ENCODE measurements at regions not wholly inside any gene's neighbourhood (a gene's known extent, or its start where the extent isn't known, plus 50 kb on each side); places are given as distances from the start of the nearest gene placed in this dataset.

DNA sequence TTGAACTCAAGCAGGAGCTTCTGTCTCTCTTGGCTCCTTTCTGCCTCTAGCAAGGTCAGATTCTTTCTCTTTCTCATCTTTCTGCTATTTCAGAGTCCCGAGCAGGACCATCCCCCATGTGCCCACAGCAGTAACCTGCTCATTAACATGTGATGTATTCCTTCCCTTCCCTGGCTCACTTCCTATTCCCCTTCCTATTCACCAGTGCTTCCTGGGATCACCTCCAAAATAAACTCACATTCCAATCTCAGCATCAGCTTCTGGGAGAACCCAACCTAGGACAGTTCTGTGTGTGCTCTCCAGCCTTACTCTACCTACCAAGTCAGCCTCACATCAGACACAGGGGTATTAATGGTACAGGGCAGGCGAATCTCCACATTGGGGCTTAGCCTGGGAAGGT lies 546.4 kb upstream of the SALL1 start:
- Histone ChIP-seq H3K79me2 (ENCODE audit: control insufficient read depth, insufficient read depth, low read length) (no peaks in the 10 kb centered on the region), H2AFZ (ENCODE audit: low read depth, low read length) (no peak overlapping the region), H3K9me3 (replicated peaks; ENCODE audit: control insufficient read depth, insufficient read depth, low read length) (no peaks in the 10 kb centered on the region), H3K4me3 (replicated peaks in 1 of 3; ENCODE audit: insufficient read depth in 1 of 3, low read depth in 1 of 3, low read length in 3 of 3) (no peak overlapping the region), H3K36me3 (ENCODE audit: control insufficient read depth in 2 of 2, extremely low read depth in 1 of 2, insufficient read depth in 2 of 2, low read length in 2 of 2) (no peaks in the 10 kb centered on the region), H3K27ac (ENCODE audit: insufficient read depth, low read depth, low read length) (no peak overlapping the region), H4K20me1 (replicated peaks; ENCODE audit: control insufficient read depth, extremely low read depth, insufficient read depth, low read length) (no peaks in the 10 kb centered on the region), H3K9ac (replicated peaks; ENCODE audit: extremely low read depth, insufficient read depth, low read length) (no peak overlapping the region), H3K27me3 (ENCODE audit: control insufficient read depth in 2 of 2, insufficient read depth in 2 of 2, low read length in 2 of 2) (no peaks in the 10 kb centered on the region), H3K4me2 (ENCODE audit: insufficient read depth, low read length) (no peak overlapping the region), H3K4me1 (ENCODE audit: control insufficient read depth, extremely low read depth, insufficient read depth, low read length) (no peaks in the 10 kb centered on the region), H3K9me1 (replicated peaks; ENCODE audit: control insufficient read depth, extremely low read depth, insufficient read depth, low read length) (no peaks in the 10 kb centered on the region)
- dilution Hi-C loops (cut with MboI; ENCODE audit: extremely low pct_ligation_motif_present, low sequenced_read_pairs): no loop called here
- FAIRE-seq (no peak), DNase-seq (ENCODE audit: low read depth, low spot score) (no peak)
- intact Hi-C loops (cut with micrococcal nuclease): no loop called here
- POLR2A ChIA-PET: no interaction called here
- CTCF ChIA-PET: no interaction called here
- BruUV-seq (replicated peaks): no TSS peak
- TF ChIP-seq EZH2 (IDR thresholded peaks at IDR 0.05; ENCODE audit: borderline replicate concordance, low read depth, low read length, severe bottlenecking) (no peak), MYC (IDR thresholded peaks at IDR 0.05; ENCODE audit: low read depth, low read length) (no peak), GATA2 (IDR thresholded peaks at IDR 0.05; ENCODE audit: insufficient read depth, insufficient read length, low read depth, low read length) (no peak), POLR2A (IDR thresholded peaks at IDR 0.05; ENCODE audit: low read depth, low read length) (no peak)

DNA sequence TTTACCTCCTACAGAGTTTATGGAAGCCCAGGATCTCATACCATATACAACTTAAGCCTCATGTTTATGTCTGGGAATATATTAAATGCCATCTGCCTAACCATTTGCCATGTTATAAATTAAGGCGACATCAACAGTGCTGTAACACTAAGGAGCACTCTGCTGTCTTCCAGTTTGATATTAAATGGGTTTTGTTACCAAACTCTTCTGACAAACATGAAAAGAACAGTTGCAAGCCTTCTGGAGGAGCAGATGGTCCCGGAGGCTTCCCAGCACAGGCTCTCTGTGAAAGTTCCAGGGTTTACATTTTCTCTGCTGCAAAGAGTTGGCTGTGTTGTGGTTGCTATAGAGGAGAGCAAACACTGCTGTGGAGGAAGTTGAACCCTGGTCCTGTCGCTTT lies 545.3 kb upstream of the SALL1 start:
- no peak for DNase-seq (ENCODE audit: low read depth, low spot score)
- no peaks in the 10 kb centered on the region for H3K27me3 ChIP-seq (ENCODE audit: control insufficient read depth in 2 of 2, insufficient read depth in 2 of 2, low read length in 2 of 2)
- CTCF ChIA-PET: no interaction called here
- H3K4me2 ChIP-seq (ENCODE audit: insufficient read depth, low read length): no peak overlapping the region
- H2AFZ ChIP-seq (ENCODE audit: low read depth, low read length): no peak overlapping the region
- H3K9ac ChIP-seq (replicated peaks; ENCODE audit: extremely low read depth, insufficient read depth, low read length): no peak overlapping the region
- dilution Hi-C loops (cut with MboI; ENCODE audit: extremely low pct_ligation_motif_present, low sequenced_read_pairs): no loop called here
- no TSS peak for BruUV-seq (replicated peaks)
- H3K9me1 ChIP-seq (replicated peaks; ENCODE audit: control insufficient read depth, extremely low read depth, insufficient read depth, low read length): no peaks in the 10 kb centered on the region
- H3K27ac ChIP-seq (ENCODE audit: insufficient read depth, low read depth, low read length): no peak overlapping the region
- H3K4me3 ChIP-seq (replicated peaks in 1 of 3; ENCODE audit: insufficient read depth in 1 of 3, low read depth in 1 of 3, low read length in 3 of 3): no peak overlapping the region
- no peaks in the 10 kb centered on the region for H4K20me1 ChIP-seq (replicated peaks; ENCODE audit: control insufficient read depth, extremely low read depth, insufficient read depth, low read length)
- TF ChIP-seq GATA2 (IDR thresholded peaks at IDR 0.05; ENCODE audit: insufficient read depth, insufficient read length, low read depth, low read length) (no peak), POLR2AphosphoS5 (IDR thresholded peaks at IDR 0.05; ENCODE audit: insufficient read depth, low read depth, low read length) (no peak), JUN (IDR thresholded peaks at IDR 0.05; ENCODE audit: borderline replicate concordance, insufficient read depth, insufficient read length, low read depth) (no peak)
- TF ChIP-seq, protein P1, sequence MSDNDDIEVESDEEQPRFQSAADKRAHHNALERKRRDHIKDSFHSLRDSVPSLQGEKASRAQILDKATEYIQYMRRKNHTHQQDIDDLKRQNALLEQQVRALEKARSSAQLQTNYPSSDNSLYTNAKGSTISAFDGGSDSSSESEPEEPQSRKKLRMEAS (IDR thresholded peaks at IDR 0.05; ENCODE audit: insufficient read depth, insufficient read length): no peak
- POLR2A ChIA-PET: no interaction called here
- H3K4me1 ChIP-seq (ENCODE audit: control insufficient read depth, extremely low read depth, insufficient read depth, low read length): no peaks in the 10 kb centered on the region
- no peak for FAIRE-seq
- H3K79me2 ChIP-seq (ENCODE audit: control insufficient read depth, insufficient read depth, low read length): no peaks in the 10 kb centered on the region
- intact Hi-C loops (cut with micrococcal nuclease): no loop called here
- no peaks in the 10 kb centered on the region for H3K9me3 ChIP-seq (replicated peaks; ENCODE audit: control insufficient read depth, insufficient read depth, low read length)
- H3K36me3 ChIP-seq (ENCODE audit: control insufficient read depth in 2 of 2, extremely low read depth in 1 of 2, insufficient read depth in 2 of 2, low read length in 2 of 2): no peaks in the 10 kb centered on the region

Data from endothelial cell of umbilical vein (primary cell).